Liver (tissue), 8 donors: ENCODE measurements at regions not wholly inside any gene's neighbourhood (a gene's known extent, or its start where the extent isn't known, plus 50 kb on each side); places are given as distances from the start of the nearest gene placed in this dataset.

Source experiments
- DNase-seq: peaks from one replicate; pipeline ENCODE4 v3.0.0-alpha.2; 2017; ENCODE audit warnings: low spot score
- H3K27ac ChIP-seq, 2 donors: one replicate each; pipeline ENCODE4 v1.7.0; 2013; ENCODE audit warnings: inconsistent platforms in 2 of 2, low read length in 2 of 2, control low read depth in 1 of 2, low read depth in 1 of 2, mild to moderate bottlenecking in 1 of 2
- H3K27me3 ChIP-seq, 4 donors: one replicate each; pipeline versions ENCODE4 v1.6.1 to v1.7.0; 2013; ENCODE audit warnings: low read length in 3 of 4, inconsistent platforms in 1 of 4, mild to moderate bottlenecking in 1 of 4, moderate library complexity in 1 of 4; ENCODE audit not compliant: control insufficient read depth in 4 of 4, insufficient read depth in 4 of 4
- H3K36me3 ChIP-seq, 4 donors: one replicate each; pipeline versions ENCODE4 v1.6.1 to v1.7.0; 2013; ENCODE audit warnings: low read length in 3 of 4, mild to moderate bottlenecking in 3 of 4, low read depth in 1 of 4, moderate library complexity in 1 of 4; ENCODE audit not compliant: control insufficient read depth in 4 of 4, insufficient read depth in 3 of 4
- H3K4me1 ChIP-seq, 4 donors: one replicate each; pipeline versions ENCODE4 v1.6.1 to v1.7.0; 2013; ENCODE audit warnings: low read length in 3 of 4, mild to moderate bottlenecking in 3 of 4, moderate library complexity in 1 of 4; ENCODE audit not compliant: control insufficient read depth in 4 of 4, insufficient read depth in 4 of 4
- H3K4me3 ChIP-seq, 3 donors: one replicate each; pipeline versions ENCODE4 v1.6.1 to v1.7.0; 2013; ENCODE audit warnings: low read length in 3 of 3, control low read depth in 1 of 3, low read depth in 1 of 3, mild to moderate bottlenecking in 1 of 3
- H3K9ac ChIP-seq, 2 donors: one replicate each; pipeline ENCODE4 v1.7.0; 2013; ENCODE audit warnings: low read length in 2 of 2, mild to moderate bottlenecking in 2 of 2, moderate library complexity in 2 of 2, control low read depth in 1 of 2, low read depth in 1 of 2
- H3K9me3 ChIP-seq, 4 donors: one replicate each; pipeline versions ENCODE4 v1.6.1 to v1.7.0; 2013; ENCODE audit warnings: low read length in 3 of 4; ENCODE audit not compliant: control insufficient read depth in 4 of 4
- ATF3 ChIP-seq: IDR thresholded peaks from 2 replicates; pipeline ENCODE4 v1.6.1; 2016; ENCODE audit warnings: antibody characterized with exemption
- CTCF ChIP-seq: fragments of 150-350 bp; IDR thresholded peaks from 2 replicates; pipeline ENCODE4 v1.5.1; 2017; ENCODE audit warnings: improper control_type of control experiment, low read depth, low read length; ENCODE audit not compliant: missing input control
- EGR1 ChIP-seq, 2 donors: IDR thresholded peaks; 2 replicates each; pipeline ENCODE4 v1.6.1; 2016 to 2018; ENCODE audit warnings: antibody characterized with exemption in 2 of 2, low read depth in 2 of 2
- FOXA1 ChIP-seq: IDR thresholded peaks from 2 replicates; pipeline ENCODE4 v1.6.1; 2016; ENCODE audit warnings: antibody characterized with exemption
- FOXA2 ChIP-seq: IDR thresholded peaks from 2 replicates; pipeline ENCODE4 v1.6.1; 2016; ENCODE audit warnings: antibody characterized with exemption
- GABPA ChIP-seq, 2 donors: IDR thresholded peaks in 1 of 2; conservative IDR thresholded peaks in 1 of 2; 2 replicates each; pipeline ENCODE4 v1.6.1; 2016; ENCODE audit warnings: antibody characterized with exemption in 2 of 2, mild to moderate bottlenecking in 1 of 2, moderate library complexity in 1 of 2
- HNF4A ChIP-seq, 2 donors: conservative IDR thresholded peaks; 2 replicates each; pipeline ENCODE4 v1.6.1; 2016; ENCODE audit warnings: antibody characterized with exemption in 2 of 2, mild to moderate bottlenecking in 2 of 2
- HNF4G ChIP-seq: IDR thresholded peaks from 2 replicates; pipeline ENCODE4 v1.6.1; 2016; ENCODE audit warnings: antibody characterized with exemption
- JUND ChIP-seq, 2 donors: IDR thresholded peaks; 2 replicates each; pipeline ENCODE4 v1.6.1; 2016; ENCODE audit warnings: antibody characterized with exemption in 2 of 2
- MAX ChIP-seq: IDR thresholded peaks from 2 replicates; pipeline ENCODE4 v1.6.1; 2016; ENCODE audit warnings: antibody characterized with exemption
- NR2F2 ChIP-seq: IDR thresholded peaks from 2 replicates; pipeline ENCODE4 v1.6.1; 2016; ENCODE audit warnings: antibody characterized with exemption
- RAD21 ChIP-seq, 2 donors: IDR thresholded peaks; 2 replicates each; pipeline ENCODE4 v1.6.1; 2016; ENCODE audit warnings: antibody characterized with exemption in 2 of 2, mild to moderate bottlenecking in 2 of 2
- REST ChIP-seq: IDR thresholded peaks from 2 replicates; pipeline ENCODE4 v1.6.1; 2016; ENCODE audit warnings: antibody characterized with exemption, mild to moderate bottlenecking
- RXRA ChIP-seq, 2 donors: IDR thresholded peaks; 2 replicates each; pipeline ENCODE4 v1.6.1; 2017 to 2018; ENCODE audit warnings: antibody characterized with exemption in 2 of 2, mild to moderate bottlenecking in 1 of 2
- SP1 ChIP-seq: IDR thresholded peaks from 2 replicates; pipeline ENCODE4 v1.6.1; 2018; ENCODE audit warnings: antibody characterized with exemption, mild to moderate bottlenecking
- TAF1 ChIP-seq: conservative IDR thresholded peaks from 2 replicates; pipeline ENCODE4 v1.6.1; 2016; ENCODE audit warnings: antibody characterized with exemption, mild to moderate bottlenecking
- YY1 ChIP-seq: IDR thresholded peaks from 2 replicates; pipeline ENCODE4 v1.6.1; 2016; ENCODE audit warnings: antibody characterized with exemption, mild to moderate bottlenecking
- ZBTB33 ChIP-seq: IDR thresholded peaks from 2 replicates; pipeline ENCODE4 v1.6.1; 2016; ENCODE audit warnings: antibody characterized with exemption
- WGBS: extraction: QIAGEN DNeasy Blood & Tissue Kit; methylation state at CpG from one replicate; pipeline ENCODE4 v1.1.7; 2013; 5-methylcytosine and 5-hydroxymethylcytosine counted together
- donor health status: healthy.
- donor health status: healthy.
- donor health status: healthy.
- donor health status: healthy.
- donor health status: healthy.

- no peak overlapping the region for H3K27ac ChIP-seq
- DNase-seq, result no peak
- H3K9ac ChIP-seq, result no peak overlapping the region
- H3K27me3 ChIP-seq, result no peaks in the 10 kb centered on the region
- WGBS, result 65% methylated on average over 4 of the region's 4 CpGs
- H3K4me1 ChIP-seq, result no peaks in the 10 kb centered on the region
- TF ChIP-seq EGR1 (IDR thresholded peaks at IDR 0.05; ENCODE audit: low read depth in 2 of 2), result no peak
- TF ChIP-seq NR2F2, result no peak
- no peak for TF ChIP-seq YY1
- TF ChIP-seq ZBTB33, result no peak
- TF ChIP-seq CTCF, result no peak
- TF ChIP-seq ATF3, result no peak
- no peak for TF ChIP-seq RXRA (IDR thresholded peaks at IDR 0.05)
- no peak for TF ChIP-seq SP1
- no peak for TF ChIP-seq HNF4A (conservative IDR thresholded peaks at IDR 0.05)
- no peak for TF ChIP-seq RAD21 (IDR thresholded peaks at IDR 0.05)
- TF ChIP-seq TAF1, result no peak
- no peak for TF ChIP-seq GABPA (IDR thresholded peaks at IDR 0.05 in 1 of 2, conservative IDR thresholded peaks at IDR 0.05 in 1 of 2)
- TF ChIP-seq JUND (IDR thresholded peaks at IDR 0.05), result no peak
- TF ChIP-seq MAX, result no peak
- no peak for TF ChIP-seq HNF4G
- TF ChIP-seq FOXA2, result no peak
- TF ChIP-seq FOXA1, result no peak
- H3K36me3 ChIP-seq, result no peaks in the 10 kb centered on the region
- H3K9me3 ChIP-seq, result peaks cover 0 to 5% (median 2%) of the 10 kb centered on the region in 4 donors
- no peak overlapping the region for H3K4me3 ChIP-seq
These were observed 99.6 kb upstream of the SAMSN1 start for GRCh38 chr21:14645702-14646101.

GRCh38 chr21:14632359-14632758 is 86.2 kb upstream of the SAMSN1 start:
- Histone ChIP-seq H3K9me3 (no peaks in the 10 kb centered on the region), H3K27ac (no peak overlapping the region), H3K27me3 (peaks cover 0 to 2% (median 0%) of the 10 kb centered on the region in 4 donors), H3K4me3 (no peak overlapping the region), H3K36me3 (no peaks in the 10 kb centered on the region), H3K4me1 (no peaks in the 10 kb centered on the region), H3K9ac (no peak overlapping the region)
- WGBS, result over 99% methylated on average over 1 of the region's 1 CpG
- no peak for DNase-seq
- no peak for TF ChIP-seq CTCF
- TF ChIP-seq FOXA2, result no peak
- TF ChIP-seq YY1, result no peak
- TF ChIP-seq SP1, result no peak
- TF ChIP-seq TAF1, result no peak
- no peak for TF ChIP-seq MAX
- no peak for TF ChIP-seq RAD21 (IDR thresholded peaks at IDR 0.05)
- no peak for TF ChIP-seq HNF4A (conservative IDR thresholded peaks at IDR 0.05)
- no peak for TF ChIP-seq NR2F2
- TF ChIP-seq JUND (IDR thresholded peaks at IDR 0.05), result no peak
- TF ChIP-seq GABPA (IDR thresholded peaks at IDR 0.05 in 1 of 2, conservative IDR thresholded peaks at IDR 0.05 in 1 of 2), result no peak
- no peak for TF ChIP-seq FOXA1
- no peak for TF ChIP-seq ZBTB33
- TF ChIP-seq ATF3, result no peak
- no peak for TF ChIP-seq EGR1 (IDR thresholded peaks at IDR 0.05; ENCODE audit: low read depth in 2 of 2)
- no peak for TF ChIP-seq REST
